WTC11 (cell line): ENCODE measurements at regions not wholly inside any gene's neighbourhood (a gene's known extent, or its start where the extent isn't known, plus 50 kb on each side); places are given as distances from the start of the nearest gene placed in this dataset.

Experiments
- ATAC-seq: fragments of 200-7000 bp; cut with Tn5 transposase; 2 replicates; pipeline ENCODE4 v1.10.0; 2021; ENCODE audit warnings: mild to moderate bottlenecking, moderate library complexity
- CTCF ChIA-PET: fragments of 300-600 bp; sonication (Branson Sonifier 250); formaldehyde crosslinking; loops from one replicate; lab custom pipeline; 2021; ENCODE audit warnings: antibody characterized with exemption; lab: Charles Lee
- POLR2A ChIA-PET: fragments of 350-600 bp; sonication (Branson Sonifier 250); formaldehyde crosslinking; loops from one replicate; lab custom pipeline; 2021; ENCODE audit warnings: antibody characterized with exemption; lab: Charles Lee
- DNase-seq: peaks from one replicate; pipeline ENCODE4 v3.0.0; 2021; ENCODE audit warnings: low spot score
- H3K27ac Mint-ChIP-seq: 2 replicates; pipeline ENCODE4 v1.8.0; 2021; ENCODE audit warnings: mixed read lengths
- H3K27me3 Mint-ChIP-seq: 2 replicates; pipeline ENCODE4 v1.8.0; 2021; ENCODE audit warnings: low read depth, mild to moderate bottlenecking, moderate library complexity, mixed read lengths
- H3K36me3 Mint-ChIP-seq: 2 replicates; pipeline ENCODE4 v1.8.0; 2021; ENCODE audit warnings: mixed read lengths
- H3K4me1 Mint-ChIP-seq: 2 replicates; pipeline ENCODE4 v1.8.0; 2022; ENCODE audit warnings: mixed read lengths
- H3K4me3 Mint-ChIP-seq: 2 replicates; pipeline ENCODE4 v1.8.0; 2021; ENCODE audit warnings: mild to moderate bottlenecking, moderate library complexity, mixed read lengths
- H3K9me3 Mint-ChIP-seq: 2 replicates; pipeline ENCODE4 v1.8.0; 2021; ENCODE audit warnings: mixed read lengths
- ESRRA ChIP-seq: sonication (generic); formaldehyde crosslinking; IDR thresholded peaks from 2 replicates; pipeline ENCODE4 v1.8.1; 2022; ENCODE audit warnings: mild to moderate bottlenecking, missing genetic modification reagents, borderline replicate concordance
- FOXP1 ChIP-seq: sonication (generic); formaldehyde crosslinking; IDR thresholded peaks from 2 replicates; pipeline ENCODE4 v1.8.0; 2022; ENCODE audit warnings: missing genetic modification reagents, mild to moderate bottlenecking, moderate library complexity, borderline replicate concordance
- HMGA2 ChIP-seq: fragments of 250-450 bp; sonication (Bioruptor Pico); IDR thresholded peaks from 2 replicates; pipeline ENCODE4 v1.4.0; 2021; ENCODE audit warnings: mild to moderate bottlenecking, moderate library complexity
- JAZF1 ChIP-seq: fragments of 250-450 bp; sonication (Bioruptor Pico); IDR thresholded peaks from 2 replicates; pipeline ENCODE4 v1.9.0; 2021; ENCODE audit warnings: moderate library complexity, mild to moderate bottlenecking, inconsistent platforms
- NFATC4 ChIP-seq: fragments of 250-450 bp; sonication (Bioruptor Pico); IDR thresholded peaks from 2 replicates; pipeline ENCODE4 v1.9.0; 2021; ENCODE audit warnings: mild to moderate bottlenecking
- NR1H2 ChIP-seq: sonication (generic); formaldehyde crosslinking; IDR thresholded peaks from 2 replicates; pipeline ENCODE4 v1.9.0; 2021; ENCODE audit warnings: mild to moderate bottlenecking, moderate library complexity, missing genetic modification reagents
- NR3C1 ChIP-seq: sonication (generic); formaldehyde crosslinking; conservative IDR thresholded peaks from 2 replicates; pipeline ENCODE4 v1.8.1; 2023; ENCODE audit warnings: low read depth, mild to moderate bottlenecking, missing genetic modification reagents
- OVOL2 ChIP-seq: fragments of 250-450 bp; sonication (Bioruptor Pico); IDR thresholded peaks from 2 replicates; pipeline ENCODE4 v1.9.0; 2021; ENCODE audit warnings: mild to moderate bottlenecking, borderline replicate concordance
- RORB ChIP-seq: fragments of 250-450 bp; sonication (Bioruptor Pico); IDR thresholded peaks from 2 replicates; pipeline ENCODE4 v1.9.0; 2021; ENCODE audit warnings: mild to moderate bottlenecking
- STAT6 ChIP-seq: sonication (generic); formaldehyde crosslinking; conservative IDR thresholded peaks from 2 replicates; pipeline ENCODE4 v1.8.1; 2023; ENCODE audit warnings: mild to moderate bottlenecking, low read depth, missing genetic modification reagents, moderate library complexity
- USF1 ChIP-seq: sonication (generic); formaldehyde crosslinking; IDR thresholded peaks from 2 replicates; pipeline ENCODE4 v1.8.0; 2022; ENCODE audit warnings: mild to moderate bottlenecking, missing genetic modification reagents
- USF2 ChIP-seq: sonication (generic); formaldehyde crosslinking; IDR thresholded peaks from 2 replicates; pipeline ENCODE4 v1.8.1; 2023; ENCODE audit warnings: mild to moderate bottlenecking, missing genetic modification reagents, moderate library complexity
- ZNF263 ChIP-seq: sonication (generic); formaldehyde crosslinking; IDR thresholded peaks from 2 replicates; pipeline ENCODE4 v1.8.1; 2022; ENCODE audit warnings: low read depth, mild to moderate bottlenecking, moderate library complexity, missing genetic modification reagents
- ZNF281 ChIP-seq: sonication (generic); formaldehyde crosslinking; IDR thresholded peaks from 2 replicates; pipeline ENCODE4 v1.8.0; 2023; ENCODE audit warnings: mild to moderate bottlenecking, missing genetic modification reagents
- TF ChIP-seq, protein P1 (sequence below): fragments of 250-450 bp; sonication (Bioruptor Pico); conservative IDR thresholded peaks from 2 replicates; pipeline ENCODE4 v1.9.0; 2021; ENCODE audit warnings: mild to moderate bottlenecking
- TF ChIP-seq, protein P2 (sequence below): fragments of 250-450 bp; sonication (Bioruptor Pico); IDR thresholded peaks from 2 replicates; pipeline ENCODE4 v1.9.0; 2021; ENCODE audit warnings: moderate library complexity, mild to moderate bottlenecking, inconsistent platforms, borderline replicate concordance
- TF ChIP-seq, protein P3 (sequence below): sonication (generic); formaldehyde crosslinking; IDR thresholded peaks from 2 replicates; pipeline ENCODE4 v1.8.1; 2023; ENCODE audit warnings: mild to moderate bottlenecking, missing genetic modification reagents

DNA sequence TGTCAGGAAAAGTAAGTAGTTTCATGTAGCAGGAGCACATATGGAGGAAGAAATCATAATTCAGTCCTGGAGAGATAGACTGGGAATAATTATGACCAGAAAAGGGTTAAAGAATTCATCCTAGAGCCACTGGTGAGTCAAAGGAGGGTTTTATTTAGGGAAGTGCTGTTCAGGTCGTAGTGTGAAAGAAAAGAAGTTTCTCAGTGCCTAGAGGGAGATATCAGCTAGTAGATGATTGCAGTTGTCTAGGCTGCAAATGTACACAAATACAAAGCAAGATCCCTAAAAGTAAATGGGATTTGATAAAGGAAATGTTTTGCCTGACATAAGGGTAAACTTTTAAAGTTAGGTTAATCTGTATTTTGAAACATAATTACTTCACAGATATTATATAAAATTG is 403.2 kb downstream of the ACTRT1 start:
- POLR2A ChIA-PET: no interaction called here
- H3K4me1 Mint-ChIP-seq: peaks cover 12% of the 10 kb centered on the region

GRCh38 chrX:127621780-127622179 is 430.4 kb downstream of the ACTRT1 start:
- no peak for DNase-seq
- no peak overlapping the region for H3K4me3 Mint-ChIP-seq
- ChIA-PET POLR2A (no interaction called here), CTCF (no interaction called here)
- no peak overlapping the region for H3K27ac Mint-ChIP-seq
- no peak for TF ChIP-seq NR1H2 (CRISPR knock-in tag)
- TF ChIP-seq RORB (CRISPR knock-in tag): no peak
- TF ChIP-seq ZNF263 (CRISPR knock-in tag): no peak
- TF ChIP-seq, protein P1, sequence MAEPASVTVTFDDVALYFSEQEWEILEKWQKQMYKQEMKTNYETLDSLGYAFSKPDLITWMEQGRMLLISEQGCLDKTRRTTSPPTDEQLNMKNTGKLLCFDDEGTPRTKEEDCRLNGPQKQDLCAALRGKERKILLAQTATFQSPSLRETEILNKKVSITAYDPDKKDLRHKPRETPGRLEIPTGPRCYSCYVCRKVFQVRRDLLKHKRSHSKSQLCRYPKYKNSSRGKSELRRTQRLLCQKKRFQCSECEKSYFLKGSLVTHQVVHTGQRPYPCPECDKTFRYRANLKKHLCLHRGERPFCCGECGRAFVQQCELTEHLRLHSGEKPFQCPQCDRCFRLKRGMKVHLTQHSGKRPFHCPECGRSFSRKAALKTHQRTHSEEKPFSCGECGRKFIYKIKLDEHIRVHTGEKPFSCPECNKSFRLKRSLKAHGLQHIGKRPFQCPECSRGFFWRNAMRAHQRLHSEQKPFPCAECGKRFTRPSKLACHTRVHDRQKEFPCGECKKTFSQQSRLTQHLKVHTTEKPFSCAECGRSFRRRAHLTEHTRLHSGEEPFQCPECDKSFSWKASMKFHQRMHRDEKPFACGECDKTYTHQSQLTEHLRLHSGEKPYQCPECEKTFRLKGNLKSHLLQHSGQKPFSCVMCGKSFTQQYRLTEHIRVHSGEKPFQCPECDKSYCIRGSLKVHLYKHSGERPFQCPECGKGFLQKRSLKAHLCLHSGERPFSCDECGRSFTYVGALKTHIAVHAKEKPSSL: no peak
- TF ChIP-seq, protein P2, sequence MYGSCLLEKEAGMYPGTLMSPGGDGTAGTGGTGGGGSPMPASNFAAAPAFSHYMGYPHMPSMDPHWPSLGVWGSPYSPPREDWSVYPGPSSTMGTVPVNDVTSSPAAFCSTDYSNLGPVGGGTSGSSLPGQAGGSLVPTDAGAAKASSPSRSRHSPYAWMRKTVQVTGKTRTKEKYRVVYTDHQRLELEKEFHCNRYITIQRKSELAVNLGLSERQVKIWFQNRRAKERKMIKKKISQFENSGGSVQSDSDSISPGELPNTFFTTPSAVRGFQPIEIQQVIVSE (CRISPR knock-in tag): no peak
- no peak for TF ChIP-seq USF2
- ATAC-seq: no peak
- H3K9me3 Mint-ChIP-seq: peaks cover 14% of the 10 kb centered on the region; the same call in 1 of the 2 replicates
- no peaks in the 10 kb centered on the region for H3K27me3 Mint-ChIP-seq
- H3K4me1 Mint-ChIP-seq: no peaks in the 10 kb centered on the region
- H3K36me3 Mint-ChIP-seq: no peaks in the 10 kb centered on the region

More for the DNA sequence above, 403.2 kb downstream of the ACTRT1 start:
- no peak overlapping the region for H3K4me3 Mint-ChIP-seq
- CTCF ChIA-PET: no interaction called here
- ATAC-seq: no peak
- H3K9me3 Mint-ChIP-seq: no peaks in the 10 kb centered on the region
- no peak overlapping the region for H3K27ac Mint-ChIP-seq
- TF ChIP-seq HMGA2 (CRISPR knock-in tag) (no peak), JAZF1 (CRISPR knock-in tag) (no peak)
- DNase-seq: no peak
- H3K36me3 Mint-ChIP-seq: no peaks in the 10 kb centered on the region
- no peaks in the 10 kb centered on the region; the same call in 1 of the 2 replicates for H3K27me3 Mint-ChIP-seq

GRCh38 chrX:127606590-127606989 is 445.6 kb downstream of the ACTRT1 start:
- no peaks in the 10 kb centered on the region for H3K9me3 Mint-ChIP-seq
- DNase-seq (no peak), ATAC-seq (no peak)
- no peak overlapping the region for H3K27ac Mint-ChIP-seq
- POLR2A ChIA-PET: no interaction called here
- CTCF ChIA-PET: no interaction called here
- no peak overlapping the region for H3K4me3 Mint-ChIP-seq
- H3K36me3 Mint-ChIP-seq: no peaks in the 10 kb centered on the region
- TF ChIP-seq ESRRA (CRISPR knock-in tag) (no peak), NR3C1 (CRISPR knock-in tag) (no peak), FOXP1 (no peak), NFATC4 (no peak), USF1 (no peak), STAT6 (CRISPR knock-in tag) (no peak), OVOL2 (CRISPR knock-in tag) (no peak), ZNF281 (CRISPR knock-in tag) (no peak)
- TF ChIP-seq, protein P1: no peak
- TF ChIP-seq, protein P3, sequence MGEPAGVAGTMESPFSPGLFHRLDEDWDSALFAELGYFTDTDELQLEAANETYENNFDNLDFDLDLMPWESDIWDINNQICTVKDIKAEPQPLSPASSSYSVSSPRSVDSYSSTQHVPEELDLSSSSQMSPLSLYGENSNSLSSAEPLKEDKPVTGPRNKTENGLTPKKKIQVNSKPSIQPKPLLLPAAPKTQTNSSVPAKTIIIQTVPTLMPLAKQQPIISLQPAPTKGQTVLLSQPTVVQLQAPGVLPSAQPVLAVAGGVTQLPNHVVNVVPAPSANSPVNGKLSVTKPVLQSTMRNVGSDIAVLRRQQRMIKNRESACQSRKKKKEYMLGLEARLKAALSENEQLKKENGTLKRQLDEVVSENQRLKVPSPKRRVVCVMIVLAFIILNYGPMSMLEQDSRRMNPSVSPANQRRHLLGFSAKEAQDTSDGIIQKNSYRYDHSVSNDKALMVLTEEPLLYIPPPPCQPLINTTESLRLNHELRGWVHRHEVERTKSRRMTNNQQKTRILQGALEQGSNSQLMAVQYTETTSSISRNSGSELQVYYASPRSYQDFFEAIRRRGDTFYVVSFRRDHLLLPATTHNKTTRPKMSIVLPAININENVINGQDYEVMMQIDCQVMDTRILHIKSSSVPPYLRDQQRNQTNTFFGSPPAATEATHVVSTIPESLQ: no peak
- no peaks in the 10 kb centered on the region for H3K27me3 Mint-ChIP-seq
- H3K4me1 Mint-ChIP-seq: no peaks in the 10 kb centered on the region
